SK-N-SH (cell line): ENCODE measurements at regions not wholly inside any gene's neighbourhood (a gene's known extent, or its start where the extent isn't known, plus 50 kb on each side); places are given as distances from the start of the nearest gene placed in this dataset.

Experiments used
- CTCF ChIA-PET: fragments of 300-600, 350-600 bp; formaldehyde crosslinking; extraction: SDS; loops from one replicate; lab custom pipeline; 2021; lab: Yijun Ruan, JAX
- POLR2A ChIA-PET: fragments of 350-600 bp; sonication (Branson Sonifier 250); formaldehyde crosslinking; extraction: SDS; loops from one replicate; lab custom pipeline; 2020; ENCODE audit warnings: antibody characterized with exemption, inconsistent platforms; lab: Yijun Ruan, JAX
- DNase-seq: peaks from one replicate; pipeline ENCODE4 v3.0.0; 2012
- H2AFZ ChIP-seq: fragments of 200-600 bp; sonication (generic); 2 replicates; pipeline ENCODE4 v1.8.1; 2016; ENCODE audit warnings: antibody characterized with exemption, mild to moderate bottlenecking, low read depth
- H3F3A ChIP-seq: fragments of 200-600 bp; sonication (generic); replicated peaks from 2 replicates; pipeline ENCODE3; 2016; ENCODE audit warnings: antibody characterized with exemption, mild to moderate bottlenecking; ENCODE audit not compliant: insufficient read depth
- H3K27ac ChIP-seq, 2 experiments: fragments of 200-500 bp in 1 of 2; fragments of 200-600 bp in 1 of 2; sonication (Bioruptor generic) in 1 of 2; sonication (generic), shearing (Covaris generic) in 1 of 2; 2 replicates each; pipeline versions ENCODE4 v1.5.1 to v1.6.1; 2014 to 2016; ENCODE audit warnings: low read depth in 2 of 2, inconsistent platforms in 1 of 2, low read length in 1 of 2, mild to moderate bottlenecking in 1 of 2, mixed read lengths in 1 of 2
- H3K27me3 ChIP-seq: fragments of 200-600 bp; sonication (generic), shearing (Covaris generic); 2 replicates; pipeline ENCODE4 v1.6.1; 2016; ENCODE audit warnings: mixed run types; ENCODE audit not compliant: insufficient read depth
- H3K36me3 ChIP-seq, 2 experiments: fragments of 200-500 bp in 1 of 2; fragments of 200-600 bp in 1 of 2; sonication (Bioruptor generic) in 1 of 2; sonication (generic) in 1 of 2; replicated peaks in 1 of 2; 2 replicates each; pipeline versions ENCODE3 to v1.5.1; 2014 to 2016; ENCODE audit warnings: low read length in 1 of 2, mild to moderate bottlenecking in 1 of 2; ENCODE audit not compliant: insufficient read depth in 2 of 2, control insufficient read depth in 1 of 2
- H3K4me1 ChIP-seq, 2 experiments: fragments of 200-500 bp in 1 of 2; fragments of 200-600 bp in 1 of 2; sonication (Bioruptor generic) in 1 of 2; sonication (generic), shearing (Covaris generic) in 1 of 2; 2 replicates each; pipeline versions ENCODE4 v1.5.1 to v1.6.1; 2014 to 2016; ENCODE audit warnings: low read depth in 1 of 2, low read length in 1 of 2, mixed run types in 1 of 2; ENCODE audit not compliant: insufficient read depth in 2 of 2, control insufficient read depth in 1 of 2
- H3K4me2 ChIP-seq: fragments of 200-600 bp; sonication (generic), shearing (Covaris generic); 2 replicates; pipeline ENCODE4 v1.6.1; 2017; ENCODE audit warnings: mixed run types
- H3K4me3 ChIP-seq, 2 experiments: fragments of 200-500 bp in 1 of 2; fragments of 200-600 bp in 1 of 2; sonication (Bioruptor generic) in 1 of 2; sonication (generic), shearing (Covaris generic) in 1 of 2; 2 replicates each; pipeline versions ENCODE4 v1.5.1 to v1.8.1; 2014 to 2016; ENCODE audit warnings: low read depth in 2 of 2, inconsistent platforms in 1 of 2, low read length in 1 of 2, mild to moderate bottlenecking in 1 of 2, mixed read lengths in 1 of 2, moderate library complexity in 1 of 2
- H3K79me2 ChIP-seq: fragments of 200-600 bp; sonication (generic); 2 replicates; pipeline ENCODE4 v1.8.1; 2017; ENCODE audit warnings: mild to moderate bottlenecking; ENCODE audit not compliant: insufficient read depth
- H3K9ac ChIP-seq: fragments of 200-600 bp; sonication (generic); 2 replicates; pipeline ENCODE4 v1.6.1; 2017; ENCODE audit warnings: mixed run types
- H3K9me2 ChIP-seq: fragments of 200-600 bp; sonication (generic); 2 replicates; pipeline ENCODE4 v1.6.1; 2017; ENCODE audit warnings: mixed run types
- H3K9me3 ChIP-seq: fragments of 200-600 bp; sonication (generic); 2 replicates; pipeline ENCODE4 v1.6.1; 2017; ENCODE audit warnings: mixed run types, mild to moderate bottlenecking, moderate library complexity
- H4K20me1 ChIP-seq: fragments of 200-600 bp; sonication (generic); 2 replicates; pipeline ENCODE4 v1.6.1; 2017; ENCODE audit warnings: mild to moderate bottlenecking, mixed run types; ENCODE audit not compliant: insufficient read depth
- CHD2 ChIP-seq: fragments of 150-350 bp; IDR thresholded peaks from 2 replicates; pipeline ENCODE4 v1.6.1; 2018; ENCODE audit warnings: low read length; ENCODE audit not compliant: partially characterized antibody
- CTCF ChIP-seq: fragments of 200-600 bp; sonication (generic); IDR thresholded peaks from 2 replicates; pipeline ENCODE4 v1.6.1; 2017; ENCODE audit warnings: antibody characterized with exemption, mild to moderate bottlenecking, moderate library complexity
- EZH2phosphoT487 ChIP-seq: fragments of 200-600 bp; sonication (generic); IDR thresholded peaks from 2 replicates; pipeline ENCODE4 v1.6.1; 2017; ENCODE audit warnings: low read depth, mixed run types, mild to moderate bottlenecking, antibody characterized with exemption, moderate library complexity, borderline replicate concordance
- FOXJ3 ChIP-seq: sonication (generic); formaldehyde crosslinking; IDR thresholded peaks from 2 replicates; pipeline ENCODE4 v1.5.1; 2020; ENCODE audit warnings: mild to moderate bottlenecking, missing genetic modification reagents
- GATA2 ChIP-seq: sonication (generic); formaldehyde crosslinking; IDR thresholded peaks from 2 replicates; pipeline ENCODE4 v1.5.0; 2020; ENCODE audit warnings: mild to moderate bottlenecking, missing genetic modification reagents
- JUND ChIP-seq: IDR thresholded peaks from 2 replicates; pipeline ENCODE4 v1.4.0; 2012
- MAX ChIP-seq: IDR thresholded peaks from 2 replicates; pipeline ENCODE4 v1.4.0; 2012; ENCODE audit warnings: low read depth
- NFIC ChIP-seq: IDR thresholded peaks from 2 replicates; pipeline ENCODE4 v1.4.0; 2012; ENCODE audit warnings: borderline replicate concordance
- RAD21 ChIP-seq: IDR thresholded peaks from 2 replicates; pipeline ENCODE4 v1.6.1; 2012; ENCODE audit warnings: mild to moderate bottlenecking, low read length
- RCOR1 ChIP-seq: fragments of 150-350 bp; IDR thresholded peaks from 2 replicates; pipeline ENCODE4 v1.6.1; 2017; ENCODE audit warnings: antibody characterized with exemption, low read length
- RXRA ChIP-seq: IDR thresholded peaks from 2 replicates; pipeline ENCODE4 v1.4.0; 2012; ENCODE audit warnings: low read depth, mild to moderate bottlenecking, borderline replicate concordance
- TCF12 ChIP-seq: IDR thresholded peaks from 2 replicates; pipeline ENCODE4 v1.4.0; 2012
- TEAD4 ChIP-seq: IDR thresholded peaks from 2 replicates; pipeline ENCODE4 v1.4.0; 2012; ENCODE audit warnings: mild to moderate bottlenecking, borderline replicate concordance; ENCODE audit not compliant: insufficient read depth
- YY1 ChIP-seq: IDR thresholded peaks from 2 replicates; pipeline ENCODE4 v1.4.0; 2012; ENCODE audit warnings: low read depth, mild to moderate bottlenecking
- WGBS: methylation state at CpG from one replicate; pipeline ENCODE4 v1.1.6; 2017; ENCODE audit warnings: low lambda C conversion rate; 5-methylcytosine and 5-hydroxymethylcytosine counted together
- TF ChIP-seq, protein P1 (sequence below): IDR thresholded peaks from 2 replicates; pipeline ENCODE4 v1.4.0; 2012; ENCODE audit warnings: low read depth, borderline replicate concordance
- TF ChIP-seq, protein P2 (sequence below): fragments of 150-350 bp; IDR thresholded peaks from 2 replicates; pipeline ENCODE4 v1.6.1; 2016; ENCODE audit warnings: mild to moderate bottlenecking, low read depth, low read length
- TF ChIP-seq, protein P3 (sequence below): IDR thresholded peaks from 2 replicates; pipeline ENCODE4 v1.6.1; 2012; ENCODE audit warnings: mild to moderate bottlenecking, low read depth, low read length, moderate library complexity
- TF ChIP-seq, protein P4 (sequence below): IDR thresholded peaks from 2 replicates; pipeline ENCODE4; 2012

- Histone ChIP-seq H3K79me2 (no peaks in the 10 kb centered on the region), H3F3A (no peaks in the 10 kb centered on the region), H2AFZ (no peak overlapping the region), H3K4me3 (no peak overlapping the region), H4K20me1 (no peaks in the 10 kb centered on the region), H3K27me3 (no peaks in the 10 kb centered on the region), H3K27ac (no peak overlapping the region), H3K4me1 (no peaks in the 10 kb centered on the region), H3K9me3 (no peaks in the 10 kb centered on the region), H3K4me2 (no peak overlapping the region), H3K36me3 (no peaks in the 10 kb centered on the region), H3K9me2 (no peaks in the 10 kb centered on the region), H3K9ac (no peak overlapping the region)
- 3% methylated on average over 1 of the region's 1 CpG for WGBS
- DNase-seq = no peak
- CTCF ChIA-PET = interaction anchor here (1.2 kb wide), 1 partner anchor 354 kb away, joined by 4 read pairs; no protein-coding TSS in a partner anchor
- TF ChIP-seq, protein P1, sequence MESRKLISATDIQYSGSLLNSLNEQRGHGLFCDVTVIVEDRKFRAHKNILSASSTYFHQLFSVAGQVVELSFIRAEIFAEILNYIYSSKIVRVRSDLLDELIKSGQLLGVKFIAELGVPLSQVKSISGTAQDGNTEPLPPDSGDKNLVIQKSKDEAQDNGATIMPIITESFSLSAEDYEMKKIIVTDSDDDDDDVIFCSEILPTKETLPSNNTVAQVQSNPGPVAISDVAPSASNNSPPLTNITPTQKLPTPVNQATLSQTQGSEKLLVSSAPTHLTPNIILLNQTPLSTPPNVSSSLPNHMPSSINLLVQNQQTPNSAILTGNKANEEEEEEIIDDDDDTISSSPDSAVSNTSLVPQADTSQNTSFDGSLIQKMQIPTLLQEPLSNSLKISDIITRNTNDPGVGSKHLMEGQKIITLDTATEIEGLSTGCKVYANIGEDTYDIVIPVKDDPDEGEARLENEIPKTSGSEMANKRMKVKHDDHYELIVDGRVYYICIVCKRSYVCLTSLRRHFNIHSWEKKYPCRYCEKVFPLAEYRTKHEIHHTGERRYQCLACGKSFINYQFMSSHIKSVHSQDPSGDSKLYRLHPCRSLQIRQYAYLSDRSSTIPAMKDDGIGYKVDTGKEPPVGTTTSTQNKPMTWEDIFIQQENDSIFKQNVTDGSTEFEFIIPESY = no peak
- TF ChIP-seq FOXJ3 (CRISPR knock-in tag) = no peak
- TF ChIP-seq CHD2 = no peak
- TF ChIP-seq RCOR1 = no peak
- TF ChIP-seq CTCF = no peak
- no peak for TF ChIP-seq EZH2phosphoT487
- TF ChIP-seq, protein P2, sequence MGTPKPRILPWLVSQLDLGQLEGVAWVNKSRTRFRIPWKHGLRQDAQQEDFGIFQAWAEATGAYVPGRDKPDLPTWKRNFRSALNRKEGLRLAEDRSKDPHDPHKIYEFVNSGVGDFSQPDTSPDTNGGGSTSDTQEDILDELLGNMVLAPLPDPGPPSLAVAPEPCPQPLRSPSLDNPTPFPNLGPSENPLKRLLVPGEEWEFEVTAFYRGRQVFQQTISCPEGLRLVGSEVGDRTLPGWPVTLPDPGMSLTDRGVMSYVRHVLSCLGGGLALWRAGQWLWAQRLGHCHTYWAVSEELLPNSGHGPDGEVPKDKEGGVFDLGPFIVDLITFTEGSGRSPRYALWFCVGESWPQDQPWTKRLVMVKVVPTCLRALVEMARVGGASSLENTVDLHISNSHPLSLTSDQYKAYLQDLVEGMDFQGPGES = no peak
- no peak for TF ChIP-seq TEAD4
- TF ChIP-seq, protein P3, sequence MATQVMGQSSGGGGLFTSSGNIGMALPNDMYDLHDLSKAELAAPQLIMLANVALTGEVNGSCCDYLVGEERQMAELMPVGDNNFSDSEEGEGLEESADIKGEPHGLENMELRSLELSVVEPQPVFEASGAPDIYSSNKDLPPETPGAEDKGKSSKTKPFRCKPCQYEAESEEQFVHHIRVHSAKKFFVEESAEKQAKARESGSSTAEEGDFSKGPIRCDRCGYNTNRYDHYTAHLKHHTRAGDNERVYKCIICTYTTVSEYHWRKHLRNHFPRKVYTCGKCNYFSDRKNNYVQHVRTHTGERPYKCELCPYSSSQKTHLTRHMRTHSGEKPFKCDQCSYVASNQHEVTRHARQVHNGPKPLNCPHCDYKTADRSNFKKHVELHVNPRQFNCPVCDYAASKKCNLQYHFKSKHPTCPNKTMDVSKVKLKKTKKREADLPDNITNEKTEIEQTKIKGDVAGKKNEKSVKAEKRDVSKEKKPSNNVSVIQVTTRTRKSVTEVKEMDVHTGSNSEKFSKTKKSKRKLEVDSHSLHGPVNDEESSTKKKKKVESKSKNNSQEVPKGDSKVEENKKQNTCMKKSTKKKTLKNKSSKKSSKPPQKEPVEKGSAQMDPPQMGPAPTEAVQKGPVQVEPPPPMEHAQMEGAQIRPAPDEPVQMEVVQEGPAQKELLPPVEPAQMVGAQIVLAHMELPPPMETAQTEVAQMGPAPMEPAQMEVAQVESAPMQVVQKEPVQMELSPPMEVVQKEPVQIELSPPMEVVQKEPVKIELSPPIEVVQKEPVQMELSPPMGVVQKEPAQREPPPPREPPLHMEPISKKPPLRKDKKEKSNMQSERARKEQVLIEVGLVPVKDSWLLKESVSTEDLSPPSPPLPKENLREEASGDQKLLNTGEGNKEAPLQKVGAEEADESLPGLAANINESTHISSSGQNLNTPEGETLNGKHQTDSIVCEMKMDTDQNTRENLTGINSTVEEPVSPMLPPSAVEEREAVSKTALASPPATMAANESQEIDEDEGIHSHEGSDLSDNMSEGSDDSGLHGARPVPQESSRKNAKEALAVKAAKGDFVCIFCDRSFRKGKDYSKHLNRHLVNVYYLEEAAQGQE = no peak
- TF ChIP-seq GATA2 (CRISPR knock-in tag) = no peak
- TF ChIP-seq JUND = no peak
- TF ChIP-seq, protein P4, sequence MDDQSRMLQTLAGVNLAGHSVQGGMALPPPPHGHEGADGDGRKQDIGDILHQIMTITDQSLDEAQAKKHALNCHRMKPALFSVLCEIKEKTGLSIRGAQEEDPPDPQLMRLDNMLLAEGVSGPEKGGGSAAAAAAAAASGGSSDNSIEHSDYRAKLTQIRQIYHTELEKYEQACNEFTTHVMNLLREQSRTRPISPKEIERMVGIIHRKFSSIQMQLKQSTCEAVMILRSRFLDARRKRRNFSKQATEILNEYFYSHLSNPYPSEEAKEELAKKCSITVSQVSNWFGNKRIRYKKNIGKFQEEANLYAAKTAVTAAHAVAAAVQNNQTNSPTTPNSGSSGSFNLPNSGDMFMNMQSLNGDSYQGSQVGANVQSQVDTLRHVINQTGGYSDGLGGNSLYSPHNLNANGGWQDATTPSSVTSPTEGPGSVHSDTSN = no peak
- no peak for TF ChIP-seq NFIC
- TF ChIP-seq YY1 = no peak
- no peak for TF ChIP-seq RAD21
- no peak for TF ChIP-seq RXRA
- TF ChIP-seq MAX = no peak
- TF ChIP-seq TCF12 = no peak
- POLR2A ChIA-PET = no interaction called here
Observed at GRCh38 chr2:83960371-83960770, 498.7 kb downstream of the SUCLG1 start.
